GM23248 (cell line): ENCODE measurements at regions not wholly inside any gene's neighbourhood (a gene's known extent, or its start where the extent isn't known, plus 50 kb on each side); places are given as distances from the start of the nearest gene placed in this dataset.

ENCODE experiments used
- EZH2 ChIP-seq: fragments of 200-600 bp; sonication (generic); IDR thresholded peaks from 2 replicates; pipeline ENCODE4 v1.6.1; 2018; ENCODE audit warnings: antibody characterized with exemption, mild to moderate bottlenecking; ENCODE audit not compliant: insufficient read depth, poor library complexity, severe bottlenecking
- EZH2phosphoT487 ChIP-seq: fragments of 200-600 bp; sonication (generic); IDR thresholded peaks from 2 replicates; pipeline ENCODE4 v1.6.1; 2018; ENCODE audit warnings: antibody characterized with exemption, moderate library complexity, mild to moderate bottlenecking, low read depth; ENCODE audit not compliant: insufficient read depth

DNA sequence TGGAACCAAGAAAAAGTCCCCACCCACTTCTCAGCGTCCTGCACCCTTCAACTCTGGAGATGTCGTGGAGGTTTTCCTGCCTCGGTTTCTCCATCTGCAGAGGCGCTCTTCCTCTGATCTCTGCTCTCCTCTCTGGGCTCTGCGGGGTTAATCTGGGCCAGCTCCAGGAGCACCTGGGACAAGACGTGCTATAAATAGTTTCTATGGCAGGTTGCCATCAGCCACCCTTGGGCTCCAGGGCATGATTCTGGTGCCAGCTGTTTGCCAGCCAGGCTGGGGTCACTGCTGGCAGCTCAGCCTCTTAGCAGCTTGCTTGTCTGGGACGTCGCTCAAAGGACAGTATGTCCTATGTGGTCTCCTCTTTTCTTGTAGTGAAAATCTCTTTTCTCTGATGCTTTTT, 137.1 kb downstream of the ACTL8 start:
- TF ChIP-seq EZH2 = no peak
- no peak for TF ChIP-seq EZH2phosphoT487
